Fibroblast of skin of back (primary cell): ENCODE measurements at regions not wholly inside any gene's neighbourhood (a gene's known extent, or its start where the extent isn't known, plus 50 kb on each side); places are given as distances from the start of the nearest gene placed in this dataset.

Source experiments
- DNase-seq: peaks from one replicate; pipeline ENCODE4 v3.0.0-alpha.2; 2013

DNA sequence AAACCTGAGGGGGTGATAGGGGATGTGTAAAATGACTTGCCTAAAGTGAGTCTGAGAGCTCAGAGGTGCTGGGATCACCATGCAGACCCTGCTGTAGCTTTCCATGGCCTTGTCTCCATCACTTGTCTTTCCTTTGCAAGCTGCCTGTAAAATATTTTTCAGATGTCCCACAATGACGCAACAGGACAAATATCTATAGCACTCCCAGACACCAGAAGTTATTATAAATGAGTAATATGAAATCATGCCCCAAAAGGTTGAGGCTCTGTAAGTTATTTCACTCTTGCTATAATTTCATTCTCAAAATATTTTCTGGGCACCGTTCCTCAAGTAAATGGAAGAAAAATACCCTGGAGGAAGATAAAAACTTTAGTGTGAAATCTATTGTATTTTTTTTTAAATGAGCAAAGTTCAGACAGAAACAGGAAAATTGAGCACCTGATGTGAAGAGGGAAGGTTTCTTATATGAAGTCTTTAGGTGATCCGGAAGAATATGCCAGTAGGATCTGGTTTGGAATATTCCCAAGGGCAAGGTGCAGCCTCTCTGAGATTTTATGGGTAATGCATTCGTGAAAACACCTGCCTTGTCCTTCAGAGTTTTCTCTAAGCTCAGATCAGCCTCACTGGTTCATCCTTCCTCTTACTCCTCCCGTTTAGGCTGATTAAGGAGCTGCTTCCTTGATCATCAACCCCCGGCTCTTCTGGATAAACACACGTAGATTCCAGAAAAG is 138.3 kb upstream of the DMAC1 start:
- peak; percentile 46 for DNase-seq

- DNase-seq, result peak; percentile 4
These were observed 137.4 kb upstream of the DMAC1 start for GRCh38 chr9:7936996-7937395.

GRCh38 chr9:7936163-7936562 is 136.6 kb upstream of the DMAC1 start:
- DNase-seq, result no peak

GRCh38 chr9:7935681-7936080 is 136.1 kb upstream of the DMAC1 start:
- DNase-seq, result peak; percentile 23

DNA sequence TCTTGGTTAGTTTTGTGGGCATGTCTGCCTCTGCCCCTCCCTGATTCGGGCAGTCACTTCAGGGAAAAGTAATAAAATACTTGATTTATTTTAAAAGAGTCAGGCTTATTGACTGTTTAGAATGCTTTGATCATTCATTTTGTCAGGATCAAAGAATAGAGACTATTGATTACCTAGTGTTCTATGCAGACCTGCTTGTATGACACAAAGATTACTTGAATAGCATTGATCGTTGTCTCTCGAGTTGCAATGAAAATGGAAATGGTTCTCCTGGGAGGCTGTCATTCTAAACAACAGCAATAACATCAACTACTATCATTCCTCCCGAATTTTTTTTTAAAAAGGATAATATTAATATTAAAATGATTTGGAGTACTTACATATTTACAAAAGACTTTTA is 133.2 kb upstream of the DMAC1 start:
- no peak for DNase-seq

DNA sequence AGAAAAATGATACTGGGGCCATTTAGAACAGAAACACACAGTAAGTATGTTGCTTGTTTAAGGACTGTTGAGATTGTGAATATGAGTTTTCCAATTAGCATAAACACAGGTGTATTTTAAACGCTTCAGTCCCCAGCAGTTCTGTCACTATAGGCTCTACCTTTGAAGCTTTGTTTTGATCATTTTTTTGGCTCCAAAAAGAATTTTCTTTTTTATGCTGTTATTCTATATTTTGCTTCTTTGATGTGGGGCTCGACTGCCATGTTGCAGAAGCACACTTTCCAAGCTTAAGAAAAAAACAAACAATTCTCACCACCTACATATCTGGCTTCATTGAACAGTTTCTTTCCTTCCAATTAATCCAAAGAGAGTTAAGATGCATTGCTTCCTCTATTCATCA is 131.0 kb upstream of the DMAC1 start:
- DNase-seq, result no peak

DNA sequence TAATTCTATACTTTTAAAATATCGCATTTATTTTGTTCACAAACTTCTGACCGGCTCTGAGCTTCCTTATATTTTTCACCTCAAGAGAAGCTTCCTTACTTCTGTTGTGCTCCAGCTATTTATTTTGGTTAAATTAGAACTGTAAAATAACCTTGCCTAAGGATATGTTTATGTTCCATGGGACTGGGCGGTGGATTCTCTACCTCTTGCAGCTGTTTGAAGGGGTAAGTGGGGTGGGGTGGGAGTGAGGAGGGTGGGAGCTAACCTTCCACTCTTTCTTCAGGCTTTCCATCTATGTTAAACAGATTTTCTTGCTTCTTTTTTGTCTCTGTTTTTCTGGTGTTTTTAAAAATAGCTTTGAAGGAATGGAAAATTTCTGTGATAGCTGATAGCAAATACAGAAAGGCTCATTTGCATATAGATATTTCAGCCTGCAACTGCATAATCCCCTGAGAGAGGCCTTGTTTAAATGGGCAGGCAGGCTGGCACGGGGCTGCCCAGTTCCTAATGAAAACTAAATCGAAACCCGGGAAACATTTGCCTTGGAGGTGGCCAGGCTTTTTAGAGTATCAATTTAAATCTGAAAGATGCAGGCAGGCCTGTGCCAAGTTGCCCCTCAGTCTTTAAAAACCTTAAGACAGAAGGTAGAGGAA is 122.1 kb upstream of the DMAC1 start:
- DNase-seq, result no peak

DNA sequence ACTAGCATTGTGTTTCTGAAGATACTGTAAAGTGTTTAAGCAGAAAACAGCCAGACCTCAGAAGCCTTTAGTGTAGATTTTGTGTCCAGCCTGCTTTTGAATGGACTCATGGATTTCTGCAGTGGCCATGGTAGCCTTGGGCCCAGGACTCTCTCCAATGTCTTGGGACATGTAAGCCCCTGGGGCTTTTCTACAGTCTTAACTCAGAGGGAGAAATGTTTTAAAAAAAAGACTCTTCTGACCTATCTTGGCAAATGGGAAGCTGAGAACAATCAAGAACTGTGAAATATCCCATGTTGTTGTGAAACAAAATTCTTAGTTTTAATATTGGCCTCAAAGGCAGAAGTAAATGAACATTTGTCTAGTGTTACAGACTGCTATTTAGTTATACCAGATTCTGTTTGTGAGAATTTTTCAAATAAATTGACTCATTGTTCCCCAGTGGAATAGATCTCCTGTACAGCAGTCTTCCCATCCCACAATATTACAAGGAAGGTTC is 112.5 kb upstream of the DMAC1 start:
- DNase-seq, result no peak

GRCh38 chr9:7910426-7911020 is 110.9 kb upstream of the DMAC1 start:
- peak; percentile 30 for DNase-seq

DNA sequence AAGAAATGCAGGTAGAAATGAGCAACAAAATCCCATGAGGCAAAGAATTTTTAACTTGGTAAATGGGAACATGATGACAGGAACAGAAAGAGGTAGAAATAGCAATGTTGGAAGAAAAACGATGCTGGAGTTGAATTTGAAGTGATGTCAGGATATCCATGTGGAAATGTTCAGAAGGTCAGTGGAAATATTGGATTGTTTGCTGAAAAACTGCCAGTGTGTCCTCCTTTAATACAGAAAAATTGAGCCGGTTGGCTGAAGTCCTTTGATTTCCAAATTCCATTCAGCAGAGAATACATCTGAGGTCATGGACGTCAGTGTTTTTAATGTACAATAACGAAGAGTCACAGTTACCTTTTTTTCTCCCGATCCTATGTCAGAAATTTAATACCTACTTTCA is 110.0 kb upstream of the DMAC1 start:
- DNase-seq, result no peak

DNA sequence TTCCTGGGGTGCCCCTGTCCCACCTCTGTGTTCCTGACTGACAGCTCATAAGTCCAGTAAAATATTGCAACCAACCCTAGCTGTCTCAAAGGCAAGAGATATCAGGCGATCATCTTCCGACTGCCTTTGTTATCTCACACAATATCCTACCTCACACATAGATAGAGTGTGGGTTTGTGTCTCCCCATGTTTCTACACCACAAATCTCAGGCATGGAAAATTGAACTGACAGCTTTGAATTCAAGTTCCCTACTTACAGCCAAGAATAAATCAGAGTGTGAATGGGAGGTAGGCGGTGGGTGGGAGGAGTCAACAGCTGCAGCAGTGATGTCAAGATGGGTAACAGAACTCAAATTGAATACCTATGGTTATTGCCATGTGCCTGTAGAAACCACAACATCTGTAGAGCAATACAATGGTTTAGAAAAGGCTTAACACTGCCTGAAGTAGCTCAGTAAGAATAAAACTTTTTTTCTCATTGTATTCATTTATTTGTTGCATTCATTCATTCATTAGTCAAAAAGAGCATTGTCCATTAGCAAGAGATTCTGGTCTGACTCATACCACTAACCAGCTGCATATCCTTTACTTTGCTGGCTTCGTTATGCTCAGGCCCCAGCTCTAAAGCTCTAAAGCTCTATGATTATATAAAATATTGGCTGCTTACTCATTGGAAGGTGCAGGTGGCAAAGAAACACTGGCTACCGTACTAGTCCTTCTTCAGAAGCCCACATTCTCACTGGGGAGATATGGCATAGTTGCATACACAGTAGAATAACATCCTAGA is 108.2 kb upstream of the DMAC1 start:
- DNase-seq, result no peak

DNA sequence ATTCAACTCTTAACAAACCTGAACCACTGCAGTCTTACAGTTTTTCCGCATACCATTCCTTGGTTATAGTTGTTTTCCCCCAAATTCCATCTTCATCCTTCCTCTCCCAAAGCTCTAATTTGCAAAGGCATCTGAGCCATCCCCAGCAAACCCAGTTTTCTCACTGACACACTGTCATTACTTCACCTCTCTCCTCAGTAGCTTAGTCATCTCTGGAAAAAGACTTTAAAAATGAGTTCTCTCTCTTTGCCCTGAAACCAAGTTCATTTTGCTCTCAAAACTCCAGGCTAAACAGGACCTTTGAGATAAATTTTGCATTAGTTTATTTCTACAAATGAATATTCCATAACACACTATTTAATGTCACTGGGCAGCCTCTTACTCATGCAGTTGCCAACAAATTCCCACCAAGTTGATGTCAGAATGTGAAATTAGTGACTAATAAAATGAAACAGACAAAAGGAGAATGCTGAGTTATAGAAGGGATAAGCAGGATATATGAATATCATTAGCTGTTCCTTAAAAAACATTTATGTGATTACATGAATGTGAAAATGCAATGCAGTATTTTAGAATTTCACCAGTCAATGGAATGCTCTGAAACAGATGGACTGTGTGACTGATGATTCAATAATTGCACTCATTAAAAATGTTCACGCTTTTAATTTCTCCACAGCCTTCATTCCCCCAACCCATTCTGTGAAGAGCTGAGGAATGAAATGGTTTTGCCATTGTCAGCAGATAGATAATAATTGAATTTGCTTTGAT is 107.4 kb upstream of the DMAC1 start:
- DNase-seq, result peak; percentile 3

DNA sequence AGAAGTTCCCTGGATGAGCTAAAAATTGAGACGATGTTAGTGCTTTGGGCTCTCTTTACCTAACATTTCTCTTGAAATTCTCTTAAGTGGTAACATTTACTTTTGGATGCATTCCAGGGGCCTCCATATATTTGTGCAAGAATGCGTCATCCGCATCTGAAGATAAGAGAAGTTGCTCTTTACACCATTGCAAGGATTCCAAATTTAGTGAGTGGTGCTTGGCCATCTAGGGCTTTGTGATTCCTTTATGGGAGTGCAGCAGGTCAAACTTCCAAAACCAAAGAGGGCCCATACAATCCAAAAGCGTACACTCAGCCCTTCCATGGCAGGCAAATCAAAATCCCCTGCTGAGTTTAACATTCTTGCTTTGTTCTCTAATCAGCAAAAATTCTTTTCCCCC is 102.0 kb upstream of the DMAC1 start:
- peak; percentile 41 for DNase-seq

DNA sequence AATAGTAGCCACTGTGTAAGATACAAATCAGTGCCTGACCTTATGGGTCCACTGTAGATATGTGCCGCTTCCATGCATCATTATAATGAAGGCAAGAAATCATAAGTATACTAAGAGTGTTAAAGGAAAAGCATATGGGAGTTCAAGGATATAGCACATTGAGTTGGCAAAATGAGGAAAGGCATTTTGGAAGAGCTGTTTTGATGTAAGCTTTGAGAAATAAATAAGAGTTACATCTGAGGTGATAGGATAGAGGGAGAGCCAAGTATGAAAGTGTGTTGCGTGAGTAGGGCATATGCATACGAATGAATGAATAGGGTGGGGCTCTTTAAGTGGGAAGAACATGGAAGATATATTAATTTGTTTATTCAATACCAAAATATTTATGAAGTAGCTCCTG is 101.0 kb upstream of the DMAC1 start:
- no peak for DNase-seq

DNA sequence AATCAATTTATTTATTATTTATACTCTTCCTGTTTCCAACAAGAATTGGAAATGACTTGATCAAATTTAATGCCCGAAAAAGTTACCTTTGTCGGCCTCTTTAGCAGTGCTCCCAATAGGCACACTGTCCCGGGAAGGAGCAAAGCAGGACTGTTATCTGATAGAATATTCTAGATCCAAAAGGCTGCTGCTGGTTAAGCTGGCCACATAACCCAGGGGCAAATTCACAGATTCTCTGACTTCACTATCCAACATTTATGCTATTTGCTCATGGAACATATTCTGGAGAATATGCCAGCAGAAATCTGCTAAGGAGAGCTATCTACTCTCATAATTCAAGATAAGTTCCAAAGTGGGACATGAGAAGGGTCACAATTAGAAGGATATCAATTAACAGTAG is 100.2 kb upstream of the DMAC1 start:
- DNase-seq, result no peak

GRCh38 chr9:7894231-7894630 is 94.7 kb upstream of the DMAC1 start:
- no peak for DNase-seq

GRCh38 chr9:7892975-7893374 is 93.4 kb upstream of the DMAC1 start:
- DNase-seq, result no peak

DNA sequence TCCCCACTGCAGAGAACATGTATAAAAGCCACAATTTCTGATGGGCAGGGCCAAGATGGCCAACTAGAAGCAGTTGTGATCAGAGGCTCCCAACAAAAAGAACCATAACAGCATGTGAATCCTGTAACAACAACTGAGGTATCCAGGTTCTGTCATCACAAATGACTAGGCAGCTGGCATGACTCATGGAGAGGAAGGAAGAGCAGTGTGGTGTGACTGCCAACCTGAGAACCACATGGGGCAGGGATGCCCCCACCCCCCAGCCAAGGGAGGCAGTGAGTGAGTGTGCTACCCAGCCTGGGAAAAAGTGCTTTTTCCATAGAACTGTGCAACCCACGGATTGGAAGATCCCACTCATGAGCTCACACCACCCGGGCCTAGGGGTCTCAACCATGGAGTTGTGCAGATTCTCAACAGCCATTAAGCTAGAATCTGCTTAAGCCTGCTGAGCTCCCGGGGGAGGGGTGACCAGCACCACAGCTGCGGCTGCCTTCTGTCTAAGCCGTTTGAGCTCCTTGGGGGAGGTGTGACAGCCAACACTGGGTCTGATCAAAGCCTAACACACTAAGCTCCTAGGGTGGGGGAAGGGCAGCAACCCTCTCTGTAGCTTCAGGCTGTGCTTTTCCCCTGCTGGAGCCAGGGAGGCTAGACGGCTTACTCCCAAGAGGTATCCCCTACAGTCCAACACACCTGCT is 80.1 kb upstream of the DMAC1 start:
- no peak for DNase-seq

DNA sequence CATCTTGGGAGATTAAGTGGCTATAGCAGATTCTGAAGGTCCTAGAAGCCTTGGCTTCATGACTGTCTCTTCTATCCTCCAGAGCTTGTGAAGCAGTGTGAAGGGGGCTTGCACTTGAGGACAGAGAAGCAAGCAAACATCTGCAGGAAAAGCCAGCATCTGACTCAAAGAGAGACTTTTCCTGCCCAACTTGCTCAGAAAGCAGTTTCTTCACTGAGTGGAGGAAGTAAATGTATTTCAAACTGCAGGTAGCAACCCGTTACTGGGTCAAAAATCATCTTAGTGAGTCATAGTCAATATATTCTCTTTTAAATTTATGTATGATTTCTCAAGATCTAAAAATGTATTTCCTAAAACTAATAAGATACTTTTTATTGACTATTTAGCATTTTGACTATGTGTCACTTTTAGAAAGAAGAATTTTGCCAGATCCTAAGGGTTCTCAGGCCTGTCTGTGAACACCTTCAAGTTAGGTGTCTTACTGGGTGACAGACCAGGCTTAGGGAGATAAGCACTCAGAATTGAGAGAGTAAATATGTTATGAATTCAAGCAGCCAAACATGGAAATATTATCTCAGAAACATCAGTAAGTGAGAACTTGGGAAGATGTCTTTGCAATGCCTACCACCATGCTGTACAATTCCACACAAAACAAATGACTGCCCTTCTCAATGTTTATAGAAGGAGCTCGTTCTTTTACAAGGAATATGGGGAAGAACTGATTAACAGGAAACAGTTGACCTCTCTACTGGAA is 72.6 kb upstream of the DMAC1 start:
- DNase-seq, result no peak

DNA sequence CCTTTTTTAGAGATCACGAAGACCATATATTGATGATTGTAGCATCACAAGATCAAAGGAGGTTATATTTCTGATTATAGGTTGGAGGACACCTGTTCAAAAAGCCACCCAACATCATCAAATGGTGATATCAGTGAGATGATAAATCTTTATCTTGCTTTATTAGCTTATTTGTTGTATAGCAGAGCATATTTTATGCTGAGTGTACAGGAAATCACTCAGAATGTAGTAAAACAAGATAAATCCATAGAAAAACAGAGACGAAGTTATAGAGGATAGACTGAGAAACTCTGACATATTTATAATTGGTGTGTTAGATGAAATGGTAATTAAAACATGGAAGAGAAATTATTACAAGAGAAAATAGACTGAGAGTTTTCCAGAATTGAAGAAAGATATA is 69.8 kb upstream of the DMAC1 start:
- DNase-seq, result no peak

GRCh38 chr9:7862170-7862569 is 62.6 kb upstream of the DMAC1 start:
- DNase-seq, result no peak
